Tibial artery (tissue), 4 donors: ENCODE measurements at regions not wholly inside any gene's neighbourhood (a gene's known extent, or its start where the extent isn't known, plus 50 kb on each side); places are given as distances from the start of the nearest gene placed in this dataset.

Experiments
- DNase-seq, 2 donors: peaks; one replicate each; pipeline ENCODE4 v3.0.0-alpha.2; 2019
- H3K27ac ChIP-seq, 2 donors: fragments of 200-600 bp; sonication (generic) in 1 of 2; 1 replicate in 1 of 2; 2 replicates in 1 of 2; pipeline ENCODE4 v1.5.1; 2018 to 2019; ENCODE audit warnings: mild to moderate bottlenecking in 1 of 2
- H3K27me3 ChIP-seq, 2 donors: fragments of 200-600 bp; sonication (generic) in 1 of 2; one replicate each; pipeline versions ENCODE4 v1.5.1 to v1.6.0; 2016 to 2019
- H3K36me3 ChIP-seq, 3 donors: fragments of 200-600 bp; sonication (generic) in 2 of 3; one replicate each; pipeline ENCODE4 v1.5.1; 2016 to 2019; ENCODE audit warnings: mild to moderate bottlenecking in 2 of 3
- H3K4me1 ChIP-seq, 4 donors: fragments of 200-600 bp; sonication (generic) in 2 of 4; 1 replicate in 3 of 4; 2 replicates in 1 of 4; pipeline ENCODE4 v1.5.1; 2016 to 2019
- H3K4me3 ChIP-seq, 2 donors: fragments of 200-600 bp; sonication (generic) in 1 of 2; 1 replicate in 1 of 2; 2 replicates in 1 of 2; pipeline ENCODE4 v1.5.1; 2018 to 2019; ENCODE audit warnings: mild to moderate bottlenecking in 2 of 2
- H3K9me3 ChIP-seq, 3 donors: fragments of 200-600 bp; sonication (generic) in 1 of 3; one replicate each; pipeline ENCODE4 v1.5.1; 2016 to 2019
- intact Hi-C: fragments of 100-400 bp; cut with DNase I; formaldehyde crosslinking; loops from one replicate; pipeline ENCODE4 v1.15.0; 2023; ENCODE audit warnings: low total_unique reads
- TF ChIP-seq, protein P1 (sequence below), 2 experiments: fragments of 200-600 bp in 1 of 2; fragments of 450-650 bp in 1 of 2; IDR thresholded peaks; one replicate each; pipeline ENCODE4 v1.5.1; 2017 to 2019; ENCODE audit warnings: antibody characterized with exemption in 2 of 2, mild to moderate bottlenecking in 1 of 2, moderate library complexity in 1 of 2

GRCh38 chr2:15864176-15864769 lies 76.1 kb upstream of the MYCN start:
- Histone ChIP-seq H3K36me3 (no peaks in the 10 kb centered on the region), H3K4me3 (no peak overlapping the region), H3K4me1 (no peaks in the 10 kb centered on the region), H3K27ac (no peak overlapping the region), H3K27me3 (peaks cover 0 to 2% of the 10 kb centered on the region in 2 donors), H3K9me3 (peaks cover 0 to 5% (median 0%) of the 10 kb centered on the region in 3 donors)
- intact Hi-C loops: no loop called here
- DNase-seq: no peak
- TF ChIP-seq, protein P1, sequence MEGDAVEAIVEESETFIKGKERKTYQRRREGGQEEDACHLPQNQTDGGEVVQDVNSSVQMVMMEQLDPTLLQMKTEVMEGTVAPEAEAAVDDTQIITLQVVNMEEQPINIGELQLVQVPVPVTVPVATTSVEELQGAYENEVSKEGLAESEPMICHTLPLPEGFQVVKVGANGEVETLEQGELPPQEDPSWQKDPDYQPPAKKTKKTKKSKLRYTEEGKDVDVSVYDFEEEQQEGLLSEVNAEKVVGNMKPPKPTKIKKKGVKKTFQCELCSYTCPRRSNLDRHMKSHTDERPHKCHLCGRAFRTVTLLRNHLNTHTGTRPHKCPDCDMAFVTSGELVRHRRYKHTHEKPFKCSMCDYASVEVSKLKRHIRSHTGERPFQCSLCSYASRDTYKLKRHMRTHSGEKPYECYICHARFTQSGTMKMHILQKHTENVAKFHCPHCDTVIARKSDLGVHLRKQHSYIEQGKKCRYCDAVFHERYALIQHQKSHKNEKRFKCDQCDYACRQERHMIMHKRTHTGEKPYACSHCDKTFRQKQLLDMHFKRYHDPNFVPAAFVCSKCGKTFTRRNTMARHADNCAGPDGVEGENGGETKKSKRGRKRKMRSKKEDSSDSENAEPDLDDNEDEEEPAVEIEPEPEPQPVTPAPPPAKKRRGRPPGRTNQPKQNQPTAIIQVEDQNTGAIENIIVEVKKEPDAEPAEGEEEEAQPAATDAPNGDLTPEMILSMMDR (IDR thresholded peaks at IDR 0.05): no peak

DNA sequence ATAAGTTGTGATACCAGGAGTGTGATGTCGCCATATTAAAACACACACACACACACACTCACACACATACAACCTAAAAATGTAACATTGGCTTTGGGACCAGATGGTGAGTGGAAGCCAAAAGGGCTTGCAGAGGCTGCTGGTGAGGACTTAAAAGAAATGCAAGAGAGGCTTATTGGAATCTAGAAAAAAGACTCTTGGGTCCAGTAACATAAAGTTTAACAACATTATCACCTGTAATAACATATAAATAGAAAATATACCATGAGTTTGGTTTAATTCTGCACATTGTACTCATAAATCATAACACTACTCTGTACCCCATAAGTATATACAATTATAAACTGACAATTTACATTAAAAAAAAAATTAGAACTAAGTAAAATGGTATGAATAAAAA lies 74.4 kb upstream of the MYCN start:
- no peak overlapping the region for H3K4me3 ChIP-seq
- H3K36me3 ChIP-seq: no peaks in the 10 kb centered on the region
- intact Hi-C loops: no loop called here
- H3K4me1 ChIP-seq: no peaks in the 10 kb centered on the region
- no peak overlapping the region for H3K27ac ChIP-seq
- peaks cover 0 to 2% of the 10 kb centered on the region in 2 donors for H3K27me3 ChIP-seq
- TF ChIP-seq, protein P1 (IDR thresholded peaks at IDR 0.05): no peak
- peaks cover 0 to 5% (median 0%) of the 10 kb centered on the region in 3 donors for H3K9me3 ChIP-seq
- no peak for DNase-seq

DNA sequence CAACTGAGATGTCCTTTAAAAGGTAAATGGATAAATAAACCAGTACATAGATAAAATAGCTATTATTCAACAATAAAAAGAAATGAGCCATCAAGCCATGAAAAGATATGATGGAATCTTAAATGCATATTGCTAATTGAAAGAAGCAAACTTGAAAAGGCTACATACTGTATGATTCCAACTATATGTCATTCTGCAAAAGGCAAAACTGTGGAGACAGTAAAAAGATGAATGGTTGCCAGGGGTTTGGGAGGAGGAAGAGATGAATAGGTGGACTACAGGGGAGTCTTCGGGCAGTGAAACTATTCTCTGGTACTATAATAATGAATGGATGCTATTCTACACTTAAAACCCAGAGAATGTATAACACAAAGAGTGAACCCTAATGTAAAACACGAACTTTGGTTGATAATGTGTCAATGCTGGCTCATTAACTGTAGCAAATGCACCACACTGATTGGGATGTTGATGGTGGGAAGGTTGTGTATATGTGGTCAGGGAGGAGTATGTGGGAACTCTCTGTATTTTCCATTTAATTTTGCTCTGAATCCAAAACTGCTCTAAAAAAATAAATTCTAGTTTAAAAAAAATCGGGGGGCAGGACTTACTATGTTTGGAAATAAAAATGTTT lies 73.7 kb upstream of the MYCN start:
- Histone ChIP-seq H3K27me3 (peaks cover 0 to 2% of the 10 kb centered on the region in 2 donors), H3K36me3 (no peaks in the 10 kb centered on the region), H3K4me3 (no peak overlapping the region), H3K4me1 (no peaks in the 10 kb centered on the region), H3K27ac (no peak overlapping the region), H3K9me3 (peaks cover 0 to 5% (median 0%) of the 10 kb centered on the region in 3 donors)
- DNase-seq: no peak
- TF ChIP-seq, protein P1 (IDR thresholded peaks at IDR 0.05): no peak
- intact Hi-C loops: no loop called here

GRCh38 chr2:15867194-15868171 lies 72.9 kb upstream of the MYCN start:
- H3K4me1 ChIP-seq: no peaks in the 10 kb centered on the region
- peaks cover 0 to under 1% of the 10 kb centered on the region in 2 donors for H3K27me3 ChIP-seq
- peaks cover 0 to 5% (median 0%) of the 10 kb centered on the region in 3 donors for H3K9me3 ChIP-seq
- no peak overlapping the region for H3K4me3 ChIP-seq
- TF ChIP-seq, protein P1 (IDR thresholded peaks at IDR 0.05): no peak
- intact Hi-C loops: no loop called here
- no peaks in the 10 kb centered on the region for H3K36me3 ChIP-seq
- DNase-seq: no peak
- no peak overlapping the region for H3K27ac ChIP-seq

DNA sequence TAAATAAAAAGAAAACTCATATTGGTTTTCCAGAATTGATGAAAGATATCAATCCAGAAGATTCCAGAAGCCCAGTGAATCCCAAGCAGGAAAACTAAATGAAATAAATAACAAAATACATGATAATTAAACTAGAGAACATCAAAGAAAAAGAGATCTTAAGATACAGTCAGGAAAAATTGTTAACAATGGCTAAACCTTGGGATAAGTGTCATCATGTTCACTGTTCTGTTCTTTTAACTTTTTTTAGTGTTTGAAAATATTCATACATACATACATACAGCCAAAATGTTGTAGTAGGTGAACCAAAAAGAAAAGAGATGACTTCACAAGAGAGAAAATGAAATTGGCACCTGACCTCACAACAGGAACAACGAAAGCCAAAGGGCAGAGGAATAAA lies 72.2 kb upstream of the MYCN start:
- Histone ChIP-seq H3K4me1 (no peaks in the 10 kb centered on the region), H3K9me3 (peaks cover 0 to 5% (median 0%) of the 10 kb centered on the region in 3 donors), H3K27ac (no peak overlapping the region), H3K4me3 (no peak overlapping the region), H3K27me3 (no peaks in the 10 kb centered on the region), H3K36me3 (no peaks in the 10 kb centered on the region)
- DNase-seq: no peak
- TF ChIP-seq, protein P1 (IDR thresholded peaks at IDR 0.05): no peak
- intact Hi-C loops: no loop called here
